AG09319 (cell line): ENCODE measurements at regions not wholly inside any gene's neighbourhood (a gene's known extent, or its start where the extent isn't known, plus 50 kb on each side); places are given as distances from the start of the nearest gene placed in this dataset.

Experiments used
- DNase-seq: peaks from one replicate; pipeline ENCODE4 v3.0.0-alpha.2; 2010; ENCODE audit warnings: low read depth; ENCODE audit errors: extremely low read depth
- TF ChIP-seq, protein P1 (sequence below): IDR thresholded peaks from 2 replicates; pipeline ENCODE4 v1.5.1; 2011; ENCODE audit warnings: low read depth, mild to moderate bottlenecking, inconsistent platforms, low read length, moderate library complexity

DNA sequence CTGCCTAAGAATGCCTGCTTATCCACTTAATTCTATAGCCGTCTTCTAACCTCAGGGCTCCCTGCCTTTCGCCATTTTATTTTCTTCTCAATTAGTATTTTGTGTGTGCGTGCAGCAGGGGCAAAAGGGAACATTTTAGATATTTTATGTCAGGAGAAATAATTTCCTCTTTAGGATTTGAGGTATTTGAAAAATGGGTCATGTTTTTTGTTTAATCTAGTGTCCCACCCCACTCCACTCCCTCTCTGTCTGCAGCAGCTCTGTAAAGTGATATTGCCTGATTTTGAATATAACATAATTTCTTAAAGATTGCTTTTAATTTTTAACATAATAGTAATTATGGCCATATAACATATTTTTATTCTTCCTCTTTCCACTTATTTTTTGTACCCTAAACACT lies 593.2 kb upstream of the DPPA4 start:
- DNase-seq, result no peak
- TF ChIP-seq, protein P1, sequence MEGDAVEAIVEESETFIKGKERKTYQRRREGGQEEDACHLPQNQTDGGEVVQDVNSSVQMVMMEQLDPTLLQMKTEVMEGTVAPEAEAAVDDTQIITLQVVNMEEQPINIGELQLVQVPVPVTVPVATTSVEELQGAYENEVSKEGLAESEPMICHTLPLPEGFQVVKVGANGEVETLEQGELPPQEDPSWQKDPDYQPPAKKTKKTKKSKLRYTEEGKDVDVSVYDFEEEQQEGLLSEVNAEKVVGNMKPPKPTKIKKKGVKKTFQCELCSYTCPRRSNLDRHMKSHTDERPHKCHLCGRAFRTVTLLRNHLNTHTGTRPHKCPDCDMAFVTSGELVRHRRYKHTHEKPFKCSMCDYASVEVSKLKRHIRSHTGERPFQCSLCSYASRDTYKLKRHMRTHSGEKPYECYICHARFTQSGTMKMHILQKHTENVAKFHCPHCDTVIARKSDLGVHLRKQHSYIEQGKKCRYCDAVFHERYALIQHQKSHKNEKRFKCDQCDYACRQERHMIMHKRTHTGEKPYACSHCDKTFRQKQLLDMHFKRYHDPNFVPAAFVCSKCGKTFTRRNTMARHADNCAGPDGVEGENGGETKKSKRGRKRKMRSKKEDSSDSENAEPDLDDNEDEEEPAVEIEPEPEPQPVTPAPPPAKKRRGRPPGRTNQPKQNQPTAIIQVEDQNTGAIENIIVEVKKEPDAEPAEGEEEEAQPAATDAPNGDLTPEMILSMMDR, result no peak

DNA sequence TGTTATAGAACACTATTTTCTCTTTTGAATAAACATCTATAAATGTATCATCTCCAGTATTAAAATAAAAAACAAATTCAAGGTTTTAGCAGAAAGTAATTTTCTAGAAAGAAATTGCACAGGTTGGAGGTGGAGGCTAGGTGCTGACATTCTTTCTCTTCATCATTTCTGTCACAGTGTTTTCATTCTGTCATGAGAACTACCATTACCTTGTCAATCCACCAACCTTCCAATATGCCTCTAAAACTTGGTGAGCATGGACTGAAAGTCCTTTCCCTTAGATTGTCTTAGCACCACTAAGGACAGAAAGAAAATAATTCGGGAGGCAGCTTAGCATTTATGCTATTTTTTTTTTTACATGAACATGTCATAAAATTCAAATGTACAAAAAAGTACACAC lies 596.2 kb upstream of the DPPA4 start:
- TF ChIP-seq, protein P1, result no peak
- DNase-seq, result no peak

DNA sequence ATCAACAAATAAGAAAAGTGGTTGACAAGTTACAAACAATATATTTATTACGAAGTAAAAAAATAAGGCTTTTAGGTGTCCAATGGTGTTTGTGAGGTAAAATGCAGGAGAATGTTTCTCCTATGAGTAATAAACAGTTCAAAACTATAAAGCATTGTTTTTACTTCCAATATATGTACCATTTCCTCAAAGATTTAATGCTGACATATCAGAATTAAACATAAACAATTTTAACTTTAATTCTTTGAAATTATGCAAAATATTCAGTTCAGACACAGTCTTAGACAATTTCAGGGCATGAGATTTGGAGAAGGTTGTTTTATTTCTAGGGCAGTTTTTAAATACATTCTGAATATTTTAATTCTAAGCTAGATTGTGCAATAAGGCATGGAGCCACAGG lies 602.5 kb upstream of the DPPA4 start:
- no peak for DNase-seq
- TF ChIP-seq, protein P1, result no peak

- TF ChIP-seq, protein P1, result no peak
- peak; percentile 79 for DNase-seq
These were observed 605.8 kb upstream of the DPPA4 start for GRCh38 chr3:109943181-109943580.

DNA sequence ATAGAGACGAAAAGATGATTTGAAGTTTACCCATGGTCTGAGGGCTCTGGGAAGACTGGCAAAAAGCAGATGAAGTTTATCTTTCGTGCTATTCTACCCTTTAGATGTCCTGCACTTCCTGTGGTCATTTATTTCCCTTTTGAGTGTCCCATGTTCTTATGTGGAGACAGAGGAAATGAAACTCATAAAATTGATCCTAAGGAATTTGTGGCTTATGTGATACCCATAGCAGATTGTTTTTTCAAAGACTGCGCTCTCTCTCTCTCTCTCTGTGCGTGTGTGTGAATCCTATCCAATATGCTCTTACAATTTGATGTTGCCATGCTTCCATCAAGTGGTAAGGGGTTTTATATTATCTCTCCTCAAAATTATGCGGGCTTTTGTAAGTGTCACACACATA lies 607.5 kb upstream of the DPPA4 start:
- TF ChIP-seq, protein P1, result no peak
- no peak for DNase-seq

DNA sequence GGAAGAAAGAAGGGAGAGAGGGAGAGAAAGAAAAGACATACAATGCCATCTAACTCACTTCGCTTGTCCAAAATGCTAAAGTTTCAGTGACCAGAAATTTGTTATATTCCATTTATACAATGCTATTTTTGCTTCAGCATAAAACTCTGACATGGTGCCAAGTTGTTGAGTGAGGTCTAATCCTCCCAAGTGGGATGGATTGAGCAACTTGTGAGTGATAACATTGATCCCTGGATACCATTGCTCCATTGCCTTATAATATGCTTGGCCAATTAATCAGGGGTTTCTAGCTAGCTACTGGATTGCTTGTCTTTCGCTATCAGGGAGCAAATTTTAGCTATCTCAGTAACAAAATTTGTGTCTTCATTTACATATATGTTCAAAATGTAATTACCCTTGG lies 615.6 kb upstream of the DPPA4 start:
- no peak for DNase-seq
- TF ChIP-seq, protein P1, result no peak

GRCh38 chr3:109963831-109964230 lies 626.5 kb upstream of the DPPA4 start:
- TF ChIP-seq, protein P1, result no peak
- no peak for DNase-seq
